ENCODE measurements at regions not wholly inside any gene's neighbourhood (a gene's known extent, or its start where the extent isn't known, plus 50 kb on each side); places are given as distances from the start of the nearest gene placed in this dataset.

DNA sequence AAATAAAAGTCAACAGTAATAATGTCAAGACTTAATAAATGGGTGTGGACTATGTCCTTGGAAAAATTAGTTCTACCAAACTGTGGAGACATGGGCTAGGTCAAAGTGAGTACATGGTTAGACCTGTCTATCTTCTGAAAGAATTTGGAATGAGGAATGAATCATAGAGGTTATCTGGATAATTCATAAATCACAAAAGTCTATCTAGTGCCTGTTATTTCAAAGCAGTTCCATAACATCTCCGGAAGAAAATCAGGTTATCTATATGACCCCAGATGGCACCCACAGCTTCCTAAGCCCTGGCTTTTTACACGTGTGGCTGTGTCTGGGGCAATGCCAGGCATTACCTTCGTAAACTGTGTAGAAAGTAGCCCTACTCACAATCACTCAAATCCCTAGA is 272.0 kb downstream of the ETAA1 start:
- TF ChIP-seq, protein P1, sequence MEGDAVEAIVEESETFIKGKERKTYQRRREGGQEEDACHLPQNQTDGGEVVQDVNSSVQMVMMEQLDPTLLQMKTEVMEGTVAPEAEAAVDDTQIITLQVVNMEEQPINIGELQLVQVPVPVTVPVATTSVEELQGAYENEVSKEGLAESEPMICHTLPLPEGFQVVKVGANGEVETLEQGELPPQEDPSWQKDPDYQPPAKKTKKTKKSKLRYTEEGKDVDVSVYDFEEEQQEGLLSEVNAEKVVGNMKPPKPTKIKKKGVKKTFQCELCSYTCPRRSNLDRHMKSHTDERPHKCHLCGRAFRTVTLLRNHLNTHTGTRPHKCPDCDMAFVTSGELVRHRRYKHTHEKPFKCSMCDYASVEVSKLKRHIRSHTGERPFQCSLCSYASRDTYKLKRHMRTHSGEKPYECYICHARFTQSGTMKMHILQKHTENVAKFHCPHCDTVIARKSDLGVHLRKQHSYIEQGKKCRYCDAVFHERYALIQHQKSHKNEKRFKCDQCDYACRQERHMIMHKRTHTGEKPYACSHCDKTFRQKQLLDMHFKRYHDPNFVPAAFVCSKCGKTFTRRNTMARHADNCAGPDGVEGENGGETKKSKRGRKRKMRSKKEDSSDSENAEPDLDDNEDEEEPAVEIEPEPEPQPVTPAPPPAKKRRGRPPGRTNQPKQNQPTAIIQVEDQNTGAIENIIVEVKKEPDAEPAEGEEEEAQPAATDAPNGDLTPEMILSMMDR (IDR thresholded peaks at IDR 0.05), result no peak
- TF ChIP-seq, protein P2, sequence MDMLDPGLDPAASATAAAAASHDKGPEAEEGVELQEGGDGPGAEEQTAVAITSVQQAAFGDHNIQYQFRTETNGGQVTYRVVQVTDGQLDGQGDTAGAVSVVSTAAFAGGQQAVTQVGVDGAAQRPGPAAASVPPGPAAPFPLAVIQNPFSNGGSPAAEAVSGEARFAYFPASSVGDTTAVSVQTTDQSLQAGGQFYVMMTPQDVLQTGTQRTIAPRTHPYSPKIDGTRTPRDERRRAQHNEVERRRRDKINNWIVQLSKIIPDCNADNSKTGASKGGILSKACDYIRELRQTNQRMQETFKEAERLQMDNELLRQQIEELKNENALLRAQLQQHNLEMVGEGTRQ (IDR thresholded peaks at IDR 0.05), result no peak
- TF ChIP-seq, protein P3, sequence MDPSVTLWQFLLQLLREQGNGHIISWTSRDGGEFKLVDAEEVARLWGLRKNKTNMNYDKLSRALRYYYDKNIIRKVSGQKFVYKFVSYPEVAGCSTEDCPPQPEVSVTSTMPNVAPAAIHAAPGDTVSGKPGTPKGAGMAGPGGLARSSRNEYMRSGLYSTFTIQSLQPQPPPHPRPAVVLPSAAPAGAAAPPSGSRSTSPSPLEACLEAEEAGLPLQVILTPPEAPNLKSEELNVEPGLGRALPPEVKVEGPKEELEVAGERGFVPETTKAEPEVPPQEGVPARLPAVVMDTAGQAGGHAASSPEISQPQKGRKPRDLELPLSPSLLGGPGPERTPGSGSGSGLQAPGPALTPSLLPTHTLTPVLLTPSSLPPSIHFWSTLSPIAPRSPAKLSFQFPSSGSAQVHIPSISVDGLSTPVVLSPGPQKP (IDR thresholded peaks at IDR 0.05; ENCODE audit: low read depth, low read length), result no peak
- no peak for TF ChIP-seq FOXS1 (CRISPR knock-in tag; IDR thresholded peaks at IDR 0.05)
- TF ChIP-seq HDAC2 (IDR thresholded peaks at IDR 0.05), result no peak
- TF ChIP-seq SMC3 (IDR thresholded peaks at IDR 0.05), result no peak
- no peak for TF ChIP-seq CBX8 (IDR thresholded peaks at IDR 0.05)
